Neuronal stem cell (in vitro differentiated cells): ENCODE measurements at regions not wholly inside any gene's neighbourhood (a gene's known extent, or its start where the extent isn't known, plus 50 kb on each side); places are given as distances from the start of the nearest gene placed in this dataset.

Experiments used
- DNase-seq: peaks from one replicate; pipeline ENCODE4 v3.0.0-alpha.2; 2013; ENCODE audit warnings: low spot score
- H2AFZ ChIP-seq: one replicate; pipeline ENCODE4 v1.6.1; 2013; ENCODE audit warnings: mild to moderate bottlenecking, low read length, inconsistent platforms
- H2AK5ac ChIP-seq: 2 replicates; pipeline ENCODE4 v1.6.1; 2013; ENCODE audit warnings: low read depth, mild to moderate bottlenecking, inconsistent platforms, low read length, moderate library complexity, mixed read lengths
- H2BK120ac ChIP-seq: 2 replicates; pipeline ENCODE4 v1.6.1; 2013; ENCODE audit warnings: low read depth, mild to moderate bottlenecking, inconsistent platforms, low read length, moderate library complexity, mixed read lengths
- H2BK12ac ChIP-seq: one replicate; pipeline ENCODE4 v1.6.1; 2013; ENCODE audit warnings: low read length, inconsistent platforms
- H2BK15ac ChIP-seq: 2 replicates; pipeline ENCODE4 v1.6.1; 2013; ENCODE audit warnings: mild to moderate bottlenecking, low read length, inconsistent platforms, mixed read lengths
- H2BK5ac ChIP-seq: one replicate; pipeline ENCODE4 v1.6.1; 2013; ENCODE audit warnings: inconsistent platforms, mild to moderate bottlenecking, low read length, moderate library complexity
- H3K14ac ChIP-seq: one replicate; pipeline ENCODE4 v1.6.1; 2013; ENCODE audit warnings: low read length, inconsistent platforms
- H3K18ac ChIP-seq: 2 replicates; pipeline ENCODE4 v1.6.1; 2013; ENCODE audit warnings: low read length, inconsistent platforms
- H3K23ac ChIP-seq: 2 replicates; pipeline ENCODE4 v1.6.1; 2013; ENCODE audit warnings: low read depth, mild to moderate bottlenecking, mixed read lengths, low read length, inconsistent platforms; ENCODE audit not compliant: poor library complexity
- H3K27ac ChIP-seq: replicated peaks from 3 replicates; pipeline ENCODE4 v1.5.1; 2013; ENCODE audit warnings: low read length, inconsistent platforms
- H3K27me3 ChIP-seq, 3 experiments: 2 replicates each; pipeline ENCODE4 v1.6.1; 2013; ENCODE audit warnings: low read length in 3 of 3, mild to moderate bottlenecking in 2 of 3, inconsistent platforms in 1 of 3, low read depth in 1 of 3, mixed read lengths in 1 of 3, moderate library complexity in 1 of 3; ENCODE audit not compliant: control insufficient read depth in 3 of 3, insufficient read depth in 3 of 3
- H3K36me3 ChIP-seq, 2 donors: replicated peaks in 1 of 2; 2 replicates each; pipeline ENCODE4 v1.6.1; 2013; ENCODE audit warnings: low read length in 2 of 2; ENCODE audit not compliant: control insufficient read depth in 2 of 2, insufficient read depth in 2 of 2
- H3K4ac ChIP-seq: 2 replicates; pipeline ENCODE4 v1.6.1; 2013; ENCODE audit warnings: inconsistent platforms, mild to moderate bottlenecking, low read length, moderate library complexity
- H3K4me1 ChIP-seq, 2 donors: 1 replicate in 1 of 2; 2 replicates in 1 of 2; pipeline ENCODE4 v1.6.1; 2013; ENCODE audit warnings: low read length in 2 of 2, low read depth in 1 of 2; ENCODE audit not compliant: control insufficient read depth in 2 of 2, insufficient read depth in 1 of 2
- H3K4me2 ChIP-seq: one replicate; pipeline ENCODE4 v1.6.1; 2013; ENCODE audit warnings: mild to moderate bottlenecking, low read length, inconsistent platforms; ENCODE audit not compliant: insufficient read depth, poor library complexity, severe bottlenecking
- H3K4me3 ChIP-seq, 2 donors: 2 replicates each; pipeline ENCODE4 v1.5.1; 2013; ENCODE audit warnings: low read length in 2 of 2, mild to moderate bottlenecking in 2 of 2, inconsistent platforms in 1 of 2, moderate library complexity in 1 of 2
- H3K79me1 ChIP-seq: one replicate; pipeline ENCODE4 v1.6.1; 2013; ENCODE audit warnings: low read depth, mild to moderate bottlenecking, inconsistent platforms, low read length, moderate library complexity
- H3K9ac ChIP-seq: one replicate; pipeline ENCODE4 v1.6.1; 2013; ENCODE audit warnings: mild to moderate bottlenecking, low read depth, low read length, inconsistent platforms; ENCODE audit not compliant: poor library complexity
- H3K9me3 ChIP-seq, 2 donors: replicated peaks in 1 of 2; 2 replicates each; pipeline versions ENCODE3 to v1.6.1; 2013; ENCODE audit warnings: low read length in 2 of 2, mild to moderate bottlenecking in 2 of 2, inconsistent platforms in 1 of 2, low read depth in 1 of 2, mixed read lengths in 1 of 2, moderate library complexity in 1 of 2; ENCODE audit not compliant: control insufficient read depth in 2 of 2, insufficient read depth in 1 of 2
- H4K8ac ChIP-seq: one replicate; pipeline ENCODE4 v1.6.1; 2013; ENCODE audit warnings: low read depth, mild to moderate bottlenecking, inconsistent platforms, low read length, moderate library complexity
- H4K91ac ChIP-seq: one replicate; pipeline ENCODE4 v1.6.1; 2013; ENCODE audit warnings: low read length, low read depth, mild to moderate bottlenecking, inconsistent platforms; ENCODE audit not compliant: poor library complexity
- WGBS, 2 donors: extraction: QIAGEN DNeasy Blood & Tissue Kit; methylation state at CpG; one replicate each; pipeline ENCODE4 v1.1.7; 2013; ENCODE audit warnings: missing lambda C conversion rate in 2 of 2, mixed read lengths in 1 of 2; ENCODE audit not compliant: insufficient read length in 2 of 2, insufficient replicate concordance in 1 of 2; ENCODE audit errors: extremely low coverage in 2 of 2; 5-methylcytosine and 5-hydroxymethylcytosine counted together

DNA sequence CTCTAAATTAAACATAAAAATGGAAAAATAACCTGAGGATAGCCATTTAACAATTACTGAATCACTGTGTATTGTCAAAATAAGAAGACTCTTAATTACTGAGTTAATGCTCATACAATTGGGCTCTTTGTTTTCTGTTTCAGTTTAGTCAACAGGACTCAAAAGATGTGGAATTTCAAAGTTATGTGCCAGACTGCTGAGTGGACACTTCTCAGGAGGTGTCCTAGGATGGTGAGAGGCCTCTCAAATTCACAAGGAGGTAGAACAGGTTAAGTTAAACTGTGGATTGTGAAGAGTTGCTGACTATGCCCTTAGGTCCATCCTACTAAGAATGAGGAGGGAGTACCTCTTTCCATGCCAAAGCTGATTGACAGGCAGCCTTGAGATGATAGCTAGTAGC, 157.7 kb upstream of the CHRM2 start:
- no peak overlapping the region for H4K91ac ChIP-seq
- no peak overlapping the region for H3K4me2 ChIP-seq
- H3K4me1 ChIP-seq: peaks cover 0 to 3% of the 10 kb centered on the region in 2 donors
- no peak overlapping the region for H3K27ac ChIP-seq
- no peak overlapping the region for H3K9ac ChIP-seq
- no peak for DNase-seq
- H3K9me3 ChIP-seq: no peaks in the 10 kb centered on the region
- H3K27me3 ChIP-seq: no peaks in the 10 kb centered on the region
- no peak overlapping the region for H2BK12ac ChIP-seq
- H3K14ac ChIP-seq: no peak overlapping the region
- no peak overlapping the region for H3K4ac ChIP-seq
- no peaks in the 10 kb centered on the region for H3K79me1 ChIP-seq
- H3K4me3 ChIP-seq: no peak overlapping the region
- no peak overlapping the region for H2AFZ ChIP-seq
- H2BK120ac ChIP-seq: no peak overlapping the region
- no peak overlapping the region for H2BK5ac ChIP-seq
- H3K23ac ChIP-seq: no peak overlapping the region
- no peaks in the 10 kb centered on the region for H3K36me3 ChIP-seq
- H2BK15ac ChIP-seq: no peak overlapping the region
- no peak overlapping the region for H3K18ac ChIP-seq
- no peak overlapping the region for H2AK5ac ChIP-seq
- no peak overlapping the region for H4K8ac ChIP-seq

DNA sequence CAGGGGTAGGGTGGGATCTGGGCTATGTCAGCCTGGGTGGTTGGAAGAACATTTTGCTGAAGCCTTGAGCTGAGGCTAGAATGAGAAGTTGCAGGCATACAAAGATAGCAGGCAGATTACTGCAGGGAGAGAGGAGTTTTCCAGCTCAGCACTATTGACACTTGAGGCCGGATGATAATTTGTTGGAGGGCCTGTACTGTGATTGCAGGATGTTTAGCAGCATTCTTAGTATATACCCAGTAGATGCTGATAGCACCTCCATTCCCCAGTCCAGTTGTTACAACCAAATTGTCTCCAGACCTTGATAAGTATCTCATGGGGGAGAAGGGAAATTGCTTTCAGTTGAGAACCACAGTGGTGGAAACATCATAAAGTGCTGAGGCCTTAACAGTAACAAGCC, 158.6 kb upstream of the CHRM2 start:
- Histone ChIP-seq H3K9me3 (no peaks in the 10 kb centered on the region), H3K18ac (no peak overlapping the region), H2AK5ac (no peak overlapping the region), H3K27ac (no peak overlapping the region), H3K23ac (no peak overlapping the region), H3K9ac (no peak overlapping the region), H3K27me3 (no peaks in the 10 kb centered on the region), H2BK5ac (no peak overlapping the region), H2AFZ (no peak overlapping the region), H3K36me3 (no peaks in the 10 kb centered on the region), H2BK15ac (no peak overlapping the region), H3K79me1 (no peaks in the 10 kb centered on the region), H3K4me2 (no peak overlapping the region), H3K4ac (no peak overlapping the region), H3K14ac (no peak overlapping the region), H4K8ac (no peak overlapping the region), H3K4me1 (peaks cover 0 to 3% of the 10 kb centered on the region in 2 donors), H4K91ac (no peak overlapping the region), H2BK12ac (no peak overlapping the region), H2BK120ac (no peak overlapping the region), H3K4me3 (no peak overlapping the region)
- no peak for DNase-seq
- WGBS, 2 donors: no CpG with 5 or more reads among the region's 1 CpG

DNA sequence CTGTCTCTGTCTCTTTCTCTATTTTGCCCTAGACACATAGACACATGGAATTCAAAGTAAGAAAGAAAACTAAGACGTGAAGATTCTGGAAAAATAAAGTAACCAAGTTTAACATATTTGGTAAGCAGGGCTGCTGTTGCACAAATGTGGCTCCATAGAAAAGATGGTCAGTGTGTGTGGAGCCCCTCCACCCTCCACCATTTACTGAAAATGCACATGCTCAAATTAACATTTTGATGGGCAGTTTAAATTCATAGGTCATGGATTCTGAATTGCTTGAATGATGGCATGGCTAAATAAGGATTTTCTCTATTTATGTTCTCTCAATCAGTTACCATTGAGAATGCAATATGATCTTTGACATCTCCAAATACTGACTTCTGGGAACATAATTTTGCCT, 165.5 kb upstream of the CHRM2 start:
- no peak for DNase-seq
- Histone ChIP-seq H3K9ac (no peak overlapping the region), H3K27me3 (no peaks in the 10 kb centered on the region), H2BK12ac (no peak overlapping the region), H3K79me1 (no peaks in the 10 kb centered on the region), H2BK5ac (no peak overlapping the region), H3K9me3 (no peaks in the 10 kb centered on the region), H3K4ac (no peak overlapping the region), H3K4me3 (no peak overlapping the region), H3K4me2 (no peak overlapping the region), H2AK5ac (no peak overlapping the region), H4K8ac (no peak overlapping the region), H3K14ac (no peak overlapping the region), H2AFZ (no peak overlapping the region), H3K4me1 (peaks cover 0 to 1% of the 10 kb centered on the region in 2 donors), H4K91ac (no peak overlapping the region), H3K27ac (no peak overlapping the region), H2BK120ac (no peak overlapping the region), H3K36me3 (no peaks in the 10 kb centered on the region), H3K18ac (no peak overlapping the region), H3K23ac (no peak overlapping the region), H2BK15ac (no peak overlapping the region)
- no CpG with 5 or more reads among the region's 1 CpG for WGBS, 2 donors

DNA sequence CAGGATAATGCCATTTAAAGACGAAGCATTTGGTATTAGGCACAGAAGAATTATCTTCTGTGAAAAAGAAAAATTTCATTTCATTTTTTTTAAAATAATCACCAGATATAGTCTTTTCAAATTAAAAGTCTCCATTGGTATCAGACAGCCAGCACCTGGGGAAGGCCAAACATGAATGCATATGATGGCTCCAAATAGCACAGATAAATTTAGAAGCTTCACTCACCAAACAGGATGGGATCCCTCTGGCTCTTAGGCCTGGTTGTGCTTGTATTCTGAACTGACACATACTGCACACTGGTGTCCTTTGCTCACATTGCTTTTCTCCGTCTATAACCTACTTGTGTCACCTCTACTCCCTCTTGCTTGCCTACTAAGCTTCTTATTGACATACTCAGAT, 169.5 kb upstream of the CHRM2 start:
- no peak overlapping the region for H2BK5ac ChIP-seq
- H3K4me1 ChIP-seq: peaks cover 0 to 1% of the 10 kb centered on the region in 2 donors
- H3K4ac ChIP-seq: no peak overlapping the region
- no peak overlapping the region for H3K4me2 ChIP-seq
- no peak overlapping the region for H3K9ac ChIP-seq
- no peak overlapping the region for H2BK120ac ChIP-seq
- H3K79me1 ChIP-seq: no peaks in the 10 kb centered on the region
- H2AFZ ChIP-seq: no peak overlapping the region
- no peaks in the 10 kb centered on the region for H3K9me3 ChIP-seq
- no peak overlapping the region for H4K91ac ChIP-seq
- no peak overlapping the region for H2AK5ac ChIP-seq
- no peaks in the 10 kb centered on the region for H3K27me3 ChIP-seq
- no peak overlapping the region for H3K4me3 ChIP-seq
- H3K18ac ChIP-seq: no peak overlapping the region
- no CpG with 5 or more reads among the region's 2 CpGs for WGBS, 2 donors
- H4K8ac ChIP-seq: no peak overlapping the region
- no peak overlapping the region for H3K27ac ChIP-seq
- no peaks in the 10 kb centered on the region for H3K36me3 ChIP-seq
- no peak overlapping the region for H2BK12ac ChIP-seq
- DNase-seq: no peak
- no peak overlapping the region for H3K14ac ChIP-seq
- H3K23ac ChIP-seq: no peak overlapping the region
- H2BK15ac ChIP-seq: no peak overlapping the region
